Right ventricle myocardium superior (tissue), 1 donor: ENCODE measurements at regions not wholly inside any gene's neighbourhood (a gene's known extent, or its start where the extent isn't known, plus 50 kb on each side); places are given as distances from the start of the nearest gene placed in this dataset.
"Not testable (repeated sequence)": the region's sequence is repeated elsewhere in the genome, so short reads cannot be mapped to it uniquely, and the experiment has no call there.

Experiments
- ATAC-seq: fragments of 200-7000 bp; cut with Tn5 transposase; one replicate; pipeline ENCODE4 v1.9.1; 2020; ENCODE audit warnings: mild to moderate bottlenecking; ENCODE audit not compliant: poor library complexity
- DNase-seq: peaks from one replicate; pipeline ENCODE4 v3.0.0-alpha.2; 2020
- intact Hi-C: fragments of 100-400 bp; cut with DNase I; formaldehyde crosslinking; loops from one replicate; pipeline ENCODE4 v1.11.2; 2022
- donor health status: DM: no; HTN: yes; CAD: no; lungs with severe emphysema.

DNA sequence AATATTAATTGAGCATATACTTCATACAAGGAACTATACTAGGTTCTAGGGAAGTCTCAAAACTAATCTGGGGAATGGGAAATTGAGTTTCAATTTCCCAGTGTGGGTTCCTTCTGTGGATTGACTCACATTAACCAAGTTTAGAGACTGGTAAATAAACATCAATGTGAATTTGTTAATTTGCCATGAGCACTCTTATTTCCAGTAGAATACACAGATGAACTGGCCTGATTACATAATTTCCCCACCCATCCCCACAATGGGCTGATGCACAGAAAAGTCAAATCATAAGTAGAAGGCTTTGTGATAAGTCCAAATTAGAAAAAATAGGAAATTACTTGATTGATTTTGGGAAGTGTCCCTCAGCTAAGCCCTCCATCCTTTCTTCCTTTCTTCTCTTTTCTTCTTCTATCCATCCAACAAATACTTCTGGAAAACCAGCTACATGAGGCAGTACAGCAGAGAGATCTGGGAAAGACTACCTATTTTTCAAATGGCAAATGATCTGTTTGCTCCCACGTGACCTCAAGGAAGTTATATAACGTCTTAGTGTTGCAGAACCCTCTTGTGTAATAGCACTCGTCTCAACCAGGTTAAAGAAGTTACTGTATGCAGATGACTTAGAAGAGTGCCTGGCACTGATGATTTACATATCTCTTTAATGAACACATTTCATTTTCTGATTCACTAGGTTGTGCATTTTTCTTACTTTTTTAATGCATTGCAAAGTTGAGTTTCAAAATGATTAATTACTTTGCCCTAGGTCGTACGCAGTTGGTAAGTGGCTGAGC, 312.3 kb downstream of the SV2B start:
- intact Hi-C loops = no loop called here
- ATAC-seq (no peak), DNase-seq (no peak)

- ATAC-seq (no peak), DNase-seq (no peak)
- intact Hi-C loops = no loop called here
Measured at GRCh38 chr15:91413142-91413541, 313.1 kb downstream of the SV2B start.

DNA sequence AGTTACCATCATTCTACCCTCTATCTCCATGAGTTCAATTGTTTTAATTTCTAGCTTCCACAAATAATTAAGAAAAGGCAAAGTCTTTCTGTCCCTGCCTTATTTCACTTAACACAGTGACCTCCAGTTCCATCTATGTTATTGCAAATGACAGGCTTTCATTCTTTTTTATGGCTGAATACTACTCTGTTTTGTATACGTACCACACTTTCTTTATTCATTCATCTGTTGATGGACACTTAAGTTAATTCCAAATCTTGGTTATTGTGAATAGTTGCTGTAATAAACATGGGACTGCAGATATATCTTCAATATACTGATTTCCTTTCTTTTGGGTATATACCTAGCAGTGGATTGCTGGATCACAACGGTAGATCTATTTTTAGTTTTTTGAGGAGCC, 314.1 kb downstream of the SV2B start:
- DNase-seq = no peak
- ATAC-seq = no peak
- intact Hi-C loops = no loop called here

DNA sequence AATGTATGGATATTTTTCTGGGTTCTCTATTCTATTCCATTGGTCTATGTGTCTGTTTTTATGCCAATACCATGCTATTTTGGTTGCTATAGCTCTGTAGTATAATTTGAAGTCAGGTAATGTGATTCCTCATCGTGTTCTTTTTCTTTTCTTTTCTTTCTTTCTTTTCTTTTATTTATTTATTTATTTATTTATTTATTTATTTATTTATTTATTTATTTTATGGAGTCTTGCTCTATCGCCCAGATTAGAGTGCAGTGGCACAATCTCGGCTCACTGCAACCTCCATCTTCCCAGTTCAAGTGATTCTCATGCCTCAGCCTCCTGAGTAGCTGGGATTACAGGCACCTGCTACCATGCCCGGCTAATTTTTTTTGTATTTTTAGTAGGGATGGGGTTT, 315.2 kb downstream of the SV2B start:
- DNase-seq, intact Hi-C loops, ATAC-seq: not testable (repeated sequence)

- ATAC-seq = no peak
- no peak for DNase-seq
- intact Hi-C loops = no loop called here
Measured at GRCh38 chr15:91420689-91421088, 320.6 kb downstream of the SV2B start.

- no peak for ATAC-seq
- DNase-seq = no peak
- intact Hi-C loops = no loop called here
Measured at GRCh38 chr15:91422797-91423196, 322.7 kb downstream of the SV2B start.

DNA sequence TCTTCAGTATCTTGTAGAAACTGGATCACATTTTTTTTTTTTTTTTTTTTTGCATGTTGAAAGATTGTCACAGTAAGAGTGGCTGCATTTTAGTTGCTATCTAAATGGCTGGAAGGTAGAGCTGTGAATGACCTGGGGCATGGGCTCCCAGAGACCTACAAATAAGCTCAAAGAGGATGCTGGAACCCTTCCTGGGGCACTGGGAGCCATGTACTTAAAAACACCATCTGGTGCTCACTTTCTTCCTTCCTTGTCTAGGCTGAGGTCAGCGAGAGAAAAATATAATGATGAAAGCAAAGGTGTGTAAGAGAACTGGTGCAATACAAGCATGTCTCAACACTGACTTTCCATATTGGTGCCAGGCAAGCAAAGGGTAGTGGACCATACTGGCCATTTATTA, 323.9 kb downstream of the SV2B start:
- ATAC-seq (no peak), DNase-seq (no peak)
- intact Hi-C loops = no loop called here

DNA sequence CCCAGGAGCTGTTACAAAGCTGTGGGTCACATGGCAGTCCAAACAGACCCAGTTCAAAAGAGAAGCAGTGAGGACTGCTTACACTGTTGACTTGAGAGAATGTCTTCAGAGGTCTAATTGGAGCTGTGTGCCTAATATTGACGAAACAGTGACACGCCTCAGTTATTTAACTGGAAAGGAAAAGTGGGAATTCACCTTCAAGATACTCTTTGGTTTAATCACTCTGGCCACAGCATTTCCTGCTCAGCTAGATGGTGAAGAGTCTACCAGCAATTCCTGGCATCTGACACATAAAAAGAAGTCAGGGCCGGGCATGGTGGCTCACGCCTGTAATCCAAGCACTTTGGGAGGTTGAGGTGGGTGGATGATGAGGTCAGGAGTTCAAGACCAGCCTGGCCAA, 326.4 kb downstream of the SV2B start:
- no peak for ATAC-seq
- intact Hi-C loops = no loop called here
- no peak for DNase-seq

GRCh38 chr15:91429973-91430372, 329.9 kb downstream of the SV2B start:
- ATAC-seq (no peak), DNase-seq (no peak)
- intact Hi-C loops = no loop called here

DNA sequence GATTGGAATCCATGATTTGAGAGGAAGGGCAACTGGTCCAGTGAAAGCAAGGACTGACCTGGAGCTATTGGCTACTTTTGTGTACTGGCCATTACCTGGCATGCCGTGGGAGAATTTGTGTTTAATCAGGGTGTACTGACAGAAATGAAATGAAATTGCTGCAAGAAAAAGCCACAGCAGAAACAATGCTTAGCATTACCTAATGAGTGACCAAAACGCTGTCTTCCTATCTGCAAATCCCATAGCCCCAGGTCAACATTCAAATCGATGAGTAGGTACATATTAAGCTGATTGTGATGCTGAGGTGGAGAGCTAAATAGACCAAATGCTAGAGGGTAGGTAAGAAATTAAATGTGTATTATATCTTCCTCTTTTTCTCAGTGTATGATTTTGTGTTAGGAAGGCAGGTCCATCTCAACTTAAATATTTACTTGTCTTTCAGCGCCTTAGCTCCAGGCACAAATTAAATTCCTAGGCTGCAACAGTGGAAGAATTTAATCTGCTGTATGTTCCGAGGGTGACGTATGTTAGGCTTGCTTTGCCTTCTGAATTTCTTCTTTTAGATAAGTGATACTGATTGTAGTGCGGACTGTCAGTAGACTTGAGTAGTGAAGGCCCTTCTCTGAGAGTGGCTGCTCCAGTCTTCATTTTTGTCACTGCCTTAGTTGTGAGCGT, 331.1 kb downstream of the SV2B start:
- intact Hi-C loops = no loop called here
- ATAC-seq (no peak), DNase-seq (no peak)

DNA sequence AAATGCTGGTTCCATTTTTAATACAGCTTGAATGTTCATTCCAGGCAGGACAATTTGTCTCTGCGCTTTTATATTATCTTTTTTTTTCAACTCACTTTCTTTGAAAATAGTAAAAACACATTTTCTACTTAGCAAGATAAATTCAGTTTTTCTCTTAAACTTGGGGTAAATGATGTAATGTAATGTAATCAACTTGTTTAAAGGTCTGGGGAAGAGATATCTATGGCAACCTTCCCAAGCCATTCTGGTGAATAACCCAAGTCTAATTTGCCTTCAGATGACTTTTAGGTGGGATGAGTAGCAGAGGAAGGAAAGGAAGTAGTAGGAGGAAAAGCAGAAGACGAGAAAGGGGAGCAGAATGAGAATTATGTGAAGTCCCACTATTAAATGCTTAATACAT, 335.1 kb downstream of the SV2B start:
- ATAC-seq (no peak), DNase-seq (no peak)
- intact Hi-C loops = no loop called here

DNA sequence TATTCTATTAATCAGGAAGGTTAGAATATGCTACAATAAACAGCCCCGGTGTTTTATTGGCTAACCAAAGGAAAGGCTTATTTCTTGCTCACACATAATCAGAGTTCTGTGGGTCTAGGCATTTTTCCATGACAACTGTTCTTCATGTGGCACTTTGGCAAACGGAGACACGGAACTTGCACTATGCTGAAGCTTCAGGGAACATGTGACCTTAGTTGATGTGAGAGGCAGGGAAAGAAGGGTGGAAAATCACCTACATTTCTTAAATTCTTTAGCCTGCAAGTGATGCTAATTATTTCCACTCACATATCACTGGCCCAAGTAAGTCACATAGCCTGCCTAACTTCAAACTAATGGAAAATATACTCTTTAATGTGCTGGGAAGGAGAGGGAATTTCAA, 344.6 kb downstream of the SV2B start:
- ATAC-seq (no peak), DNase-seq (no peak)
- intact Hi-C loops = no loop called here

DNA sequence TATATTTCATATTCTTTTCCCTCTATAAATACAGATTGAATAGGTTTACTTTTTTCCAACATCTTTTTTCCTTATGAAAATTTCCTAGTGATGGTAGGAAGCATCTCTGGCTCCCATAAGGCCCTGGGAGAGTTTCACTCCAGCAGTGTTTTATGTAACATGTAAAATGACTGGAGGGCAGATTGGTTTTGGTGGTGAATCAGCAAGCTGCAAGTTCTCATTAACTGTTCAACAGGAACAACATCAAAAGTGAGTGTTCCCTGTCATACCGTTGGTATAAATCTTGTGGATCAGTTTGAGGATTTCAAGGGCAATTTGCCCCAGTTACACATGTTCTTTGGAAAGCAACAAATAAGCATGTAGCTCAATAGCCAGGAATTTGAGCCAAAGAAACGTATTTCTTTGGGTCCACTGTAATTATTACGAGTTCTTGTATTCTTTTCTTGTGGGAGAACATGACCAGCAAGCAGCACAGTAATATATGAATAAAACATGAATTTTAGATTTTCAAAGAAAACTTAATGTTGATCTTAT, 345.7 kb downstream of the SV2B start:
- no peak for ATAC-seq
- intact Hi-C loops = no loop called here
- DNase-seq = no peak

- intact Hi-C loops = no loop called here
- DNase-seq (no peak), ATAC-seq (no peak)
Measured at GRCh38 chr15:91447991-91448644, 348.1 kb downstream of the SV2B start.

GRCh38 chr15:91453376-91453775, 353.3 kb downstream of the SV2B start:
- ATAC-seq, intact Hi-C loops: not testable (repeated sequence)

DNA sequence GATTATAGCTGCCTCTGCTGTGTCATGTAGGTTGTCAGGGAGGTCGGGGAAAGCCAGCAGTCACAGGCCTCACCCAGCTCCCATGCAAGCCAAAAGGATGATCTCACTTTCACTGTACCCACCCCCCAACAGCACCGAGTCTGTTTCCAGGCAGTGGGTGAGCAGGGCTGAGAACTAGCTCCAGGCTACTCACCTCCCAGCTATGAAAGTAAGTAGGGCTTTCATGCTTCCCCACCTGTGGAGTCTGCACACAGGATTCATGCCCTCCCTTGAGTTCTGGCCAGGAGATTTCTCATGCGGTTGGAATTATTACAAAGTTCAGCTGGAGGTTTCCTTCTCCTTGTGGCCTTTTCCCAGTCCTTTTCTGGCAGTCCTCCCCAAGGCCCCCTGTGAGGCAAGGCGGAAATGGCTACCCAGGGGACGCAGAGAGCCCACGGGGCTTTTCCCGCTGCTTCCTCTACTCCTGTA, 356.2 kb downstream of the SV2B start:
- intact Hi-C loops = no loop called here

More at GRCh38 chr15:91453376-91453775, 353.3 kb downstream of the SV2B start:
- DNase-seq = not testable (repeated sequence)

DNA sequence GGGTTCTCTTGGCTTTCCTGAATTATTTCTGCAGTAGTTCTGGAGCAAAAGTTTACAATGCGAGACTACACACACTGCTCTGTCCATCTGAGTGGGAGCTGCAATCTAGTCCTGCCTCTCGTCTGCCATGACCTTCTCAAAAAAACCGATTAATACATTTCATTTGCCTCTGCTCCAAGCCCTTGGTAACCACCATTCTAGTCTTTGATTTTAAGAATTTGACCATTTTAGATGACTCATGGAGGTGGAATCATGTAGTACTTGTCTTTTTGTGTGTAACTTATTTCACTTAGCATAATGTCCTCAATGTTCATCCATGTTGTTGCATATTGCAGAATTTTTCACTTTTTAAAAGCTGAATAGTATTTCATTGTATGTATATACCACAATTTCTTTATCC, 356.9 kb downstream of the SV2B start:
- DNase-seq (no peak), ATAC-seq (no peak)
- intact Hi-C loops = no loop called here

More for the DNA sequence above, 356.2 kb downstream of the SV2B start:
- no peak for DNase-seq
- ATAC-seq = no peak

- DNase-seq (no peak), ATAC-seq (no peak)
- intact Hi-C loops = no loop called here
Measured at GRCh38 chr15:91461377-91461776, 361.3 kb downstream of the SV2B start.

GRCh38 chr15:91465086-91465485, 365.0 kb downstream of the SV2B start:
- intact Hi-C loops = no loop called here
- ATAC-seq = no peak
- DNase-seq = no peak

- intact Hi-C loops = no loop called here
- no peak for DNase-seq
- ATAC-seq = no peak
Measured at GRCh38 chr15:91465696-91466095, 365.6 kb downstream of the SV2B start.
